Central memory CD4-positive, alpha-beta T cell (primary cell): ENCODE measurements at regions not wholly inside any gene's neighbourhood (a gene's known extent, or its start where the extent isn't known, plus 50 kb on each side); places are given as distances from the start of the nearest gene placed in this dataset.

Source experiments
- DNase-seq: peaks from one replicate; pipeline ENCODE4 v3.0.0; 2022

- no peak for DNase-seq
These were observed 53.3 kb upstream of the STT3B start for GRCh38 chr3:31479431-31479830.

- no peak for DNase-seq
These were observed 51.0 kb upstream of the STT3B start for GRCh38 chr3:31481697-31482096.

GRCh38 chr3:31482493-31483200 is 50.1 kb upstream of the STT3B start:
- DNase-seq, result no peak
